NCI-H446 treated with DMSO at 0.1 percent for 48 hours (cell line): ENCODE measurements at regions not wholly inside any gene's neighbourhood (a gene's known extent, or its start where the extent isn't known, plus 50 kb on each side); places are given as distances from the start of the nearest gene placed in this dataset.
"Not testable (repeated sequence)": the region's sequence is repeated elsewhere in the genome, so short reads cannot be mapped to it uniquely, and the experiment has no call there.

ENCODE experiments used
- DNase-seq: peaks from one replicate; lab custom pipeline; 2025; lab: John Stamatoyannopoulos, UW

- DNase-seq: no peak
These were observed 177.6 kb downstream of the AIPL1 start for GRCh38 chr17:6257336-6257735.

GRCh38 chr17:6255322-6255721 is 179.6 kb downstream of the AIPL1 start:
- DNase-seq: no peak

DNA sequence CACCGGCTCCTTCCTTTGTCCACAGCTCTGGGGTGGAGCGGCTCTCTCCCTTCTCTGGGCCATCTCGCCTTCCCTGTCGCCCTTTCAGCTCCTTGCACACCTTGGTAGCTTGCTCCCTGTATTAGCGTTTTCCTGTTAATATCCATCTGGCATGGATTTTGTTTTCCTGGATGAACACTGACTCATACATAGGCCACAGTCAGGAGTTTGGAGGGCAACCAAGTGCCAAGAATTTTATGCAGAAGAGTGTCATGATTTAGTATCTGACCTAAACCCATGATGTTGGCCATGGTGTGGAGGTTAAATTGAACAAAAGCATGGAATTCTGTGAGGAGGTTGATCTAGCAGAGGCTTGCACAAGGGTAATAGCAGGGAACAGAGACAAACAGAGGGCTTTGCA is 180.9 kb downstream of the AIPL1 start:
- peak; percentile 74 for DNase-seq

DNA sequence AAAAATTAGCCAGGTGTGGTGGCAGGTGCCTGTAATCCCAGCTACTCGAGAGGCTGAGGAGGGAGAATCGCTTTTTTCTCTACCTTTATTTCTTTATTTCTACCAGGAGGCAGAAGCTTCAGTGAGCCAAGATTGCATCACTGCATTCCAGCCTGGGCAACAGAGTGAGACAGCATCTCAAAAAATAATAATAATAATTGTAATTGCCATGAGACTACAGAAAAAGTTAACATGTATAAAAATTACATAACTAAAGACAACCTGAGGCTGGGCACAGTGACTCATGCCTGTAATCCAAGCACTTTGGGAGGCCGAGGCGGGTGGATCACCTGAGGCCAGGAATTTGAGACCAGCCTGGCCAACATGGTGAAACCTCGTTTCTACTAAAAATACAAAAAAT is 181.5 kb downstream of the WSCD1 start:
- DNase-seq: not testable (repeated sequence)

- DNase-seq: no peak
These were observed 179.6 kb downstream of the WSCD1 start for GRCh38 chr17:6249732-6250131.

- DNase-seq: no peak
These were observed 177.9 kb downstream of the WSCD1 start for GRCh38 chr17:6248061-6248460.

- no peak for DNase-seq
These were observed 175.4 kb downstream of the WSCD1 start for GRCh38 chr17:6245301-6246177.

- DNase-seq: no peak
These were observed 174.6 kb downstream of the WSCD1 start for GRCh38 chr17:6244796-6245195.

DNA sequence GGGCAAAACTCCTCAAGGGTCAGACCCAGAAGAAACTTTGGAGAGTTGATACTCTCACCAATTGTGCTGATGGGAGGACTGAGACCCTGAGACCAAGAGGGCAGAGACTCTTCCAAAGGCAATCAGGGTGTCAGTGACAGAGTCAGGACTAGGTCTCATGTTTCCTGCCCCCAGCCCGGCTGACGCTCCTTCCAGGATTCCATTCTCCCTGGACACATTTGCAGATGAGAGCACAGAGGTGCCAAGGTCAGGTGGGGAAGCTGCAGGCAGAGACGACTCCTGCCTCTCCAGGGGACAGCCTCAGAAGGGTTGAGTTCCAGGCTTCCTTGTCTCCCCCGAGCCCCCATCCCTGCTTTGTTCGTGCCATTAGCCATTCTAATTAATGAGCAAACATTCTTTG is 174.1 kb downstream of the WSCD1 start:
- no peak for DNase-seq

DNA sequence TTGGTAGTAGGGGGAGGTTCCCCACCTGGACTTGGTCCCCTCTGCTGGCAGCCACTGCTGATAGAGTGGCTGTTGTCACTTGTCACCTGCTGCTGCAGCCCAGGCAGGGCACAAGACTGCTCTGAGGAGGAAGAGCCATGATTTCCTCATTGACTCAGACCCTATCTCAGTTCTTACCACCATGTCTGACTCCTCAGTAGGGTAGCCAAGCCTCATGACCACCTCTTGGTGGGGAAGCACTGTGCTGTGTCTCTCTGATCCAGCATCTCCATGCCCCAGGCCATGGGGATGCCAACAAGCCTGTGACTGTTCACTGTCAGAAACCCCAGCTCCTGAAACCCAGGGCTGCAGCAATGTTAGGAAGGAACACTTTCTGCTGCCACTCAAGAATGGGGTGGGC is 173.0 kb downstream of the WSCD1 start:
- DNase-seq: no peak

GRCh38 chr17:6241996-6242395 is 171.8 kb downstream of the WSCD1 start:
- peak; percentile 29 for DNase-seq

- DNase-seq: no peak
These were observed 171.2 kb downstream of the WSCD1 start for GRCh38 chr17:6241381-6241780.

- DNase-seq: no peak
These were observed 170.4 kb downstream of the WSCD1 start for GRCh38 chr17:6240601-6241000.

DNA sequence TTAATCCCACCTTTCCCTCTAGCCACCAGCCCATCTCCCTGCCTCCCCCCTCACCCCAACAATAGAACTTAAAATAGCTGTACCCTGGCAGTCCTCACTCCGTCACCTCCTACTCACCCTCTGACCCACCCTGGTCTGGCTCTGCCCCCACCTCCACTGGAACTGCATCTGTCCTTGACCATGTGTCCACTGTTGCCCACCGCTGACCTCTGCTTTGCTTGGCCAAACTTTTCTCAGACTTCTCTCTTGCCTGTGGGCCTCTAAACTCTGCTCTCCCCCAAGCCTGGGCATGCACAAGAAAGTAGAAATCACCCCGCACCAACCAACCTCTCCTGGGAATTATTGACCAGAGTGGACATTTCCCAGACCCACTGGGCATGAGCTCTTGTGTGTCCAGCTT is 169.8 kb downstream of the WSCD1 start:
- DNase-seq: no peak

- DNase-seq: no peak
These were observed 169.1 kb downstream of the WSCD1 start for GRCh38 chr17:6239241-6239798.

GRCh38 chr17:6233856-6234255 is 163.7 kb downstream of the WSCD1 start:
- no peak for DNase-seq

DNA sequence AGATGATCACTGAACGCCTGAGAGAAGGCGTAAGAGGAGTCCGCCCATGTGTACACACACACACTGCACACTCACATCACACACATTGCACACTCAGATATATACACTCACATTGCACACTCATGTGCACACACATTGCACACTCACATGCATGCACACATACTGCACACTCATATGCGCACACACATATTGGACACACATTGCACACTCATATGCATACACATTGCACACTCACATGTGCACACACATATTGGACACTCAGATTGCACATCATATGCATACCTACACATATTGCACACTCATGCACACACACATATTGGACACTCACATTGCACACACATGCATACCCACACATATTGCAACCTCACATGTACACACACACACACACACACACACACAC is 163.2 kb downstream of the WSCD1 start:
- DNase-seq: no peak

DNA sequence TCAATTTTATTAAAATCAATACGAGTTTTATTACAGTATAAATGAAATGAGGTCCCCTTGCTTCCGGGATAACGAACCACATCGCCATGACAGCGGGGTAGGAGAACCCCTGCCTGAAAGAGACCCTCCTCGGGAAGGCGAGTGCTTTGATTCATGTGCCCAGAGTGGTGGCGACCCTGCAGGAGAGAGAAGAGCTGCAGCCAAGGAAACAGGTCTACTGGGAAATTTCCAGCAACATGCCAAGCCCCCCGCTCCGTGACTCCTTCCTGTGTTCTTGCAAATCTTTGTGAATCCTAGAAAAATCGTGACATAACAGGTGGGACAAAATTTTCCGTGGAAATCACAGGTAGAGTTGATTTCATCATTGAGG is 162.5 kb downstream of the WSCD1 start:
- no peak for DNase-seq

DNA sequence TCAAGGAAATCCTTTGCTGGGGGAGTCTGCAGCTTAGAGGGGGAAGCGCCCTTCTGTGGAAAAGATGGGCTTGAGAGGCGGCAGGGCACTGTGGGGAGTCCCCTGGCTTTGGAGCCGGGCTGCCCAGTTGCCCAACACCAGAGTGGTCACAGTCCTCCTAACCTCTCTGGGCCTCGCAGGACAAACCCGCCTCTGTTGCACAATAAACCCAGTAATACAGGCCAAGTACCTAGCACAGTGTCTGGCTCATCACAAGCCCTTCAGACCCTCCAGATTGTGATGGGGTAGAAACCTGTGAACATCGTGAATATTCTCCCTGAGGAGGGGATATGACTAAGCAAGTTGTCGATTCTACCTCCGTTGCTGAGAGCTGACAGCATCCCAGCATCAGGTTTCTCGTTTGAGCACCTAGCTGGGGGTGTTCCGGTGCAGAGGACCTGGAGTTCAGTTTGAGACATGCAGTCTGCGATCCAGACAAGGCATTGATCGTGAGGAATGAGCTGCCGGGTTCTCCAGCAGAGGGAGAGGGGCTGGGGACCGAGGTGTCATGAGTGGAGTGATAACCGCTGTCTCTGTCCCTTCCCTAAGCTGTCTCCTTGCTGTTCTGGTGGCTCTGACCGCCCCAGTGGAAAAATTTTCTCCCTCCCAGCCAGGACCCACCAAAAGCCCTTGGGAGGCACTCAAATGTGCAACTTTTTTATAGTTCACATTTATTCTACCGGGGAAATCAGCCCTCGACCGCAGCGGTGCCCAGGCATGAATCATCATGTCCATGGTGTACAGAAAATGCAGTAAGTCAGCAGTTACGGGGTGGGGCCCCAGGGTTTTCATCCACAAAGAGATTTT is 161.9 kb downstream of the WSCD1 start:
- no peak for DNase-seq

- DNase-seq: no peak
These were observed 161.3 kb downstream of the WSCD1 start for GRCh38 chr17:6231465-6231864.

DNA sequence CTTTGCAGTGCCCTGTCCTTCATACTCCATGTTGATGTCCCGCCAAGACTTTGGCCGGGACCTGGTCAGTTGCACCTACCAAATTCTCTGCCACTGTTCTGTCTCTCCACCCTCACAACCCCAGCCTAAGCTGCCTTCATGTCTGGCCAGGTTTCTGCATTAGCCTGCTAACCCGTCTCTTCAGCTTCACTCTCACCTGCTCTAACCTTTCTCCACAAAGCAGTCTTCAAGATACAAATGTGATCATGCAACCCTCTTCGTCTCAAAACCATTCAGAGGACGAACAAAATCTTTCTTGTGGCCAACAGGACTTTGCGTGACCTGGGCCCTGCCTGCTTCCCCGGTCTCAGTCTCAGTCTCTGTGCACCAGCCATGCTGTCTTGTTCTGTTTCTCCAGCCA is 148.2 kb downstream of the WSCD1 start:
- no peak for DNase-seq

- no peak for DNase-seq
These were observed 145.2 kb downstream of the WSCD1 start for GRCh38 chr17:6215071-6216035.
